ENCODE measurements at regions not wholly inside any gene's neighbourhood (a gene's known extent, or its start where the extent isn't known, plus 50 kb on each side); places are given as distances from the start of the nearest gene placed in this dataset.

GRCh38 chr11:25943777-25944661 is 387.9 kb upstream of the ANO3 start:
- DNase-seq: peak; percentile 6
- Histone ChIP-seq H3F3A (replicated peaks; ENCODE audit: insufficient read depth) (no peaks in the 10 kb centered on the region), H2AFZ (ENCODE audit: low read depth) (no peak overlapping the region), H3K4me2 (no peak overlapping the region), H3K79me2 (ENCODE audit: insufficient read depth) (no peaks in the 10 kb centered on the region), H3K4me3 (ENCODE audit: low read depth in 2 of 2, low read length in 1 of 2) (no peak overlapping the region), H3K9me2 (no peaks in the 10 kb centered on the region), H3K4me1 (ENCODE audit: control insufficient read depth in 1 of 2, insufficient read depth in 2 of 2, low read depth in 1 of 2, low read length in 1 of 2) (peaks cover 0 to 10% of the 10 kb centered on the region in 2 experiments; a peak in 1 of 4 replicates), H3K27ac (ENCODE audit: low read depth in 2 of 2, low read length in 1 of 2) (no peak overlapping the region), H3K9ac (no peak overlapping the region), H3K27me3 (ENCODE audit: insufficient read depth) (no peaks in the 10 kb centered on the region), H3K36me3 (replicated peaks in 1 of 2; ENCODE audit: control insufficient read depth in 1 of 2, insufficient read depth in 2 of 2, low read length in 1 of 2) (no peaks in the 10 kb centered on the region), H4K20me1 (ENCODE audit: insufficient read depth) (no peaks in the 10 kb centered on the region), H3K9me3 (no peaks in the 10 kb centered on the region)
- WGBS (ENCODE audit: low lambda C conversion rate): 63% methylated on average over 5 of the region's 17 CpGs
- CTCF ChIA-PET: interaction anchor here (0.7 kb wide), 1 partner anchor 38 kb away, joined by 3 read pairs; no protein-coding TSS in a partner anchor
- no peak for TF ChIP-seq YY1 (IDR thresholded peaks at IDR 0.05; ENCODE audit: low read depth)
- TF ChIP-seq SMC3 (IDR thresholded peaks at IDR 0.05; ENCODE audit: low read depth, low read length): no peak
- no peak for TF ChIP-seq MEF2A (IDR thresholded peaks at IDR 0.05; ENCODE audit: borderline replicate concordance, low read depth)
- TF ChIP-seq, protein P1, sequence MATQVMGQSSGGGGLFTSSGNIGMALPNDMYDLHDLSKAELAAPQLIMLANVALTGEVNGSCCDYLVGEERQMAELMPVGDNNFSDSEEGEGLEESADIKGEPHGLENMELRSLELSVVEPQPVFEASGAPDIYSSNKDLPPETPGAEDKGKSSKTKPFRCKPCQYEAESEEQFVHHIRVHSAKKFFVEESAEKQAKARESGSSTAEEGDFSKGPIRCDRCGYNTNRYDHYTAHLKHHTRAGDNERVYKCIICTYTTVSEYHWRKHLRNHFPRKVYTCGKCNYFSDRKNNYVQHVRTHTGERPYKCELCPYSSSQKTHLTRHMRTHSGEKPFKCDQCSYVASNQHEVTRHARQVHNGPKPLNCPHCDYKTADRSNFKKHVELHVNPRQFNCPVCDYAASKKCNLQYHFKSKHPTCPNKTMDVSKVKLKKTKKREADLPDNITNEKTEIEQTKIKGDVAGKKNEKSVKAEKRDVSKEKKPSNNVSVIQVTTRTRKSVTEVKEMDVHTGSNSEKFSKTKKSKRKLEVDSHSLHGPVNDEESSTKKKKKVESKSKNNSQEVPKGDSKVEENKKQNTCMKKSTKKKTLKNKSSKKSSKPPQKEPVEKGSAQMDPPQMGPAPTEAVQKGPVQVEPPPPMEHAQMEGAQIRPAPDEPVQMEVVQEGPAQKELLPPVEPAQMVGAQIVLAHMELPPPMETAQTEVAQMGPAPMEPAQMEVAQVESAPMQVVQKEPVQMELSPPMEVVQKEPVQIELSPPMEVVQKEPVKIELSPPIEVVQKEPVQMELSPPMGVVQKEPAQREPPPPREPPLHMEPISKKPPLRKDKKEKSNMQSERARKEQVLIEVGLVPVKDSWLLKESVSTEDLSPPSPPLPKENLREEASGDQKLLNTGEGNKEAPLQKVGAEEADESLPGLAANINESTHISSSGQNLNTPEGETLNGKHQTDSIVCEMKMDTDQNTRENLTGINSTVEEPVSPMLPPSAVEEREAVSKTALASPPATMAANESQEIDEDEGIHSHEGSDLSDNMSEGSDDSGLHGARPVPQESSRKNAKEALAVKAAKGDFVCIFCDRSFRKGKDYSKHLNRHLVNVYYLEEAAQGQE (IDR thresholded peaks at IDR 0.05; ENCODE audit: low read depth, low read length): no peak
- no peak for TF ChIP-seq CHD2 (IDR thresholded peaks at IDR 0.05; ENCODE audit: low read length, partially characterized antibody)
- TF ChIP-seq, protein P2, sequence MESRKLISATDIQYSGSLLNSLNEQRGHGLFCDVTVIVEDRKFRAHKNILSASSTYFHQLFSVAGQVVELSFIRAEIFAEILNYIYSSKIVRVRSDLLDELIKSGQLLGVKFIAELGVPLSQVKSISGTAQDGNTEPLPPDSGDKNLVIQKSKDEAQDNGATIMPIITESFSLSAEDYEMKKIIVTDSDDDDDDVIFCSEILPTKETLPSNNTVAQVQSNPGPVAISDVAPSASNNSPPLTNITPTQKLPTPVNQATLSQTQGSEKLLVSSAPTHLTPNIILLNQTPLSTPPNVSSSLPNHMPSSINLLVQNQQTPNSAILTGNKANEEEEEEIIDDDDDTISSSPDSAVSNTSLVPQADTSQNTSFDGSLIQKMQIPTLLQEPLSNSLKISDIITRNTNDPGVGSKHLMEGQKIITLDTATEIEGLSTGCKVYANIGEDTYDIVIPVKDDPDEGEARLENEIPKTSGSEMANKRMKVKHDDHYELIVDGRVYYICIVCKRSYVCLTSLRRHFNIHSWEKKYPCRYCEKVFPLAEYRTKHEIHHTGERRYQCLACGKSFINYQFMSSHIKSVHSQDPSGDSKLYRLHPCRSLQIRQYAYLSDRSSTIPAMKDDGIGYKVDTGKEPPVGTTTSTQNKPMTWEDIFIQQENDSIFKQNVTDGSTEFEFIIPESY (IDR thresholded peaks at IDR 0.05; ENCODE audit: borderline replicate concordance, low read depth): no peak
- POLR2A ChIA-PET: no interaction called here

DNA sequence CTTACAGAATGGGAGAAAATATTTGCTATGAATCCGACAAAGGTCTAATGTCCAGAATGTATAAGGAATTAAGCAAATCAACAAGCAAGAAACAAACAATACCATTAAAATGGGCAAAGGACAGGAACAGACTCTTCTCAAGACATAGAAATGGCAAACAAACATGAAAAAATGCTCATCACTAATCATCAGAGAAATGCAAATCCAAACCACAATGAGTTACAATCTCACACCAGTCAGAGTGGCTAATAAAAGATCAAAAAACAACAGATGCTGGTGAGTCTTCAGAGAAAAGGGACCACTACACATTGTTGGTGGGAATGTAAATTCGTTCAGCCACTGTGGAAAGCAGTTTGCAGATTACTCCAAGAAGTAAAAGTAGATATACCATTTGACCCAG is 382.0 kb upstream of the ANO3 start:
- Histone ChIP-seq H3K9me3 (no peaks in the 10 kb centered on the region), H3K27ac (ENCODE audit: low read depth in 2 of 2, low read length in 1 of 2) (no peak overlapping the region), H3K36me3 (replicated peaks in 1 of 2; ENCODE audit: control insufficient read depth in 1 of 2, insufficient read depth in 2 of 2, low read length in 1 of 2) (no peaks in the 10 kb centered on the region), H3K4me1 (ENCODE audit: control insufficient read depth in 1 of 2, insufficient read depth in 2 of 2, low read depth in 1 of 2, low read length in 1 of 2) (peaks cover 0 to 1% of the 10 kb centered on the region in 2 experiments; a peak in 1 of 4 replicates), H3K79me2 (ENCODE audit: insufficient read depth) (no peaks in the 10 kb centered on the region), H3K9ac (no peak overlapping the region), H4K20me1 (ENCODE audit: insufficient read depth) (no peaks in the 10 kb centered on the region), H2AFZ (ENCODE audit: low read depth) (no peak overlapping the region), H3K9me2 (no peaks in the 10 kb centered on the region), H3K4me2 (no peak overlapping the region), H3K4me3 (ENCODE audit: low read depth in 2 of 2, low read length in 1 of 2) (no peak overlapping the region), H3F3A (replicated peaks; ENCODE audit: insufficient read depth) (no peaks in the 10 kb centered on the region), H3K27me3 (ENCODE audit: insufficient read depth) (no peaks in the 10 kb centered on the region)
- ChIA-PET POLR2A (no interaction called here), CTCF (no interaction called here)
- TF ChIP-seq TCF12 (IDR thresholded peaks at IDR 0.05): no peak
- WGBS (ENCODE audit: low lambda C conversion rate): 31% methylated on average over 2 of the region's 2 CpGs
- DNase-seq: no peak

Measured in SK-N-SH (cell line).